Body of pancreas (tissue), 4 donors: ENCODE measurements at regions not wholly inside any gene's neighbourhood (a gene's known extent, or its start where the extent isn't known, plus 50 kb on each side); places are given as distances from the start of the nearest gene placed in this dataset.

Experiments
- POLR2A ChIP-seq, 3 donors: fragments of 450-650 bp; IDR thresholded peaks; one replicate each; pipeline ENCODE4 v1.6.1; 2016; ENCODE audit warnings: antibody characterized with exemption in 3 of 3, mild to moderate bottlenecking in 2 of 3
- TF ChIP-seq, protein P1 (sequence below), 7 experiments: fragments of 450-650 bp in 4 of 7; fragments of 200-600 bp in 3 of 7; sonication (generic) in 3 of 7; IDR thresholded peaks; one replicate each; pipeline ENCODE4 v1.5.1; 2016 to 2019; ENCODE audit warnings: antibody characterized with exemption in 7 of 7

- TF ChIP-seq, protein P1, sequence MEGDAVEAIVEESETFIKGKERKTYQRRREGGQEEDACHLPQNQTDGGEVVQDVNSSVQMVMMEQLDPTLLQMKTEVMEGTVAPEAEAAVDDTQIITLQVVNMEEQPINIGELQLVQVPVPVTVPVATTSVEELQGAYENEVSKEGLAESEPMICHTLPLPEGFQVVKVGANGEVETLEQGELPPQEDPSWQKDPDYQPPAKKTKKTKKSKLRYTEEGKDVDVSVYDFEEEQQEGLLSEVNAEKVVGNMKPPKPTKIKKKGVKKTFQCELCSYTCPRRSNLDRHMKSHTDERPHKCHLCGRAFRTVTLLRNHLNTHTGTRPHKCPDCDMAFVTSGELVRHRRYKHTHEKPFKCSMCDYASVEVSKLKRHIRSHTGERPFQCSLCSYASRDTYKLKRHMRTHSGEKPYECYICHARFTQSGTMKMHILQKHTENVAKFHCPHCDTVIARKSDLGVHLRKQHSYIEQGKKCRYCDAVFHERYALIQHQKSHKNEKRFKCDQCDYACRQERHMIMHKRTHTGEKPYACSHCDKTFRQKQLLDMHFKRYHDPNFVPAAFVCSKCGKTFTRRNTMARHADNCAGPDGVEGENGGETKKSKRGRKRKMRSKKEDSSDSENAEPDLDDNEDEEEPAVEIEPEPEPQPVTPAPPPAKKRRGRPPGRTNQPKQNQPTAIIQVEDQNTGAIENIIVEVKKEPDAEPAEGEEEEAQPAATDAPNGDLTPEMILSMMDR (IDR thresholded peaks at IDR 0.05), result no peak
- TF ChIP-seq POLR2A (IDR thresholded peaks at IDR 0.05), result no peak
Measured at GRCh38 chrX:40976981-40977380, 108.3 kb upstream of the USP9X start.
